ENCODE measurements at regions not wholly inside any gene's neighbourhood (a gene's known extent, or its start where the extent isn't known, plus 50 kb on each side); places are given as distances from the start of the nearest gene placed in this dataset.

GRCh38 chr3:71927505-71928066 lies 142.6 kb upstream of the PROK2 start:
- TF ChIP-seq, protein P1, sequence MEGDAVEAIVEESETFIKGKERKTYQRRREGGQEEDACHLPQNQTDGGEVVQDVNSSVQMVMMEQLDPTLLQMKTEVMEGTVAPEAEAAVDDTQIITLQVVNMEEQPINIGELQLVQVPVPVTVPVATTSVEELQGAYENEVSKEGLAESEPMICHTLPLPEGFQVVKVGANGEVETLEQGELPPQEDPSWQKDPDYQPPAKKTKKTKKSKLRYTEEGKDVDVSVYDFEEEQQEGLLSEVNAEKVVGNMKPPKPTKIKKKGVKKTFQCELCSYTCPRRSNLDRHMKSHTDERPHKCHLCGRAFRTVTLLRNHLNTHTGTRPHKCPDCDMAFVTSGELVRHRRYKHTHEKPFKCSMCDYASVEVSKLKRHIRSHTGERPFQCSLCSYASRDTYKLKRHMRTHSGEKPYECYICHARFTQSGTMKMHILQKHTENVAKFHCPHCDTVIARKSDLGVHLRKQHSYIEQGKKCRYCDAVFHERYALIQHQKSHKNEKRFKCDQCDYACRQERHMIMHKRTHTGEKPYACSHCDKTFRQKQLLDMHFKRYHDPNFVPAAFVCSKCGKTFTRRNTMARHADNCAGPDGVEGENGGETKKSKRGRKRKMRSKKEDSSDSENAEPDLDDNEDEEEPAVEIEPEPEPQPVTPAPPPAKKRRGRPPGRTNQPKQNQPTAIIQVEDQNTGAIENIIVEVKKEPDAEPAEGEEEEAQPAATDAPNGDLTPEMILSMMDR (IDR thresholded peaks at IDR 0.05; ENCODE audit: low read length): no peak
- TF ChIP-seq EZH2 (optimal IDR thresholded peaks at IDR 0.05; ENCODE audit: low read depth, low read length): no peak
